IMR-90 (cell line): ENCODE measurements at regions not wholly inside any gene's neighbourhood (a gene's known extent, or its start where the extent isn't known, plus 50 kb on each side); places are given as distances from the start of the nearest gene placed in this dataset.

Source experiments
- ATAC-seq: fragments of 200-7000 bp; cut with Tn5 transposase; 2 replicates; pipeline ENCODE4 v1.9.1; 2020; ENCODE audit warnings: low read depth, mild to moderate bottlenecking, moderate library complexity
- BruUV-seq: library from RNA; stranded (reverse); fragments of 400-500 nt; replicated peaks from 2 replicates; lab custom pipeline; 2021; lab: Mats Ljungman, UMichigan
- CTCF ChIA-PET: fragments of 300-600 bp; formaldehyde crosslinking; extraction: SDS; loops from one replicate; lab custom pipeline; 2021; ENCODE audit warnings: antibody characterized with exemption; lab: Yijun Ruan, JAX
- POLR2A ChIA-PET: fragments of 300-600 bp; sonication (Branson Sonifier 250); formaldehyde crosslinking; loops from one replicate; lab custom pipeline; 2022; ENCODE audit warnings: antibody characterized with exemption; ENCODE audit not compliant: unreplicated experiment; lab: Charles Lee
- DNase-seq: peaks from one replicate; pipeline ENCODE4 v3.0.0; 2013
- H2AFZ ChIP-seq: replicated peaks from 2 replicates; pipeline ENCODE3; 2013; ENCODE audit warnings: low read length, mild to moderate bottlenecking; ENCODE audit not compliant: poor library complexity
- H2AK5ac ChIP-seq: 2 replicates; pipeline ENCODE4 v1.6.1; 2013; ENCODE audit warnings: low read depth, low read length, inconsistent platforms
- H2AK9ac ChIP-seq: replicated peaks from 2 replicates; pipeline ENCODE3; 2013; ENCODE audit warnings: mild to moderate bottlenecking, low read depth, low read length, moderate library complexity; ENCODE audit not compliant: poor library complexity
- H2BK120ac ChIP-seq: 2 replicates; pipeline ENCODE4 v1.6.1; 2013; ENCODE audit warnings: low read depth, low read length, inconsistent platforms
- H2BK15ac ChIP-seq: 3 replicates; pipeline ENCODE4 v1.6.1; 2013; ENCODE audit warnings: low read depth, low read length, inconsistent platforms
- H2BK20ac ChIP-seq: 2 replicates; pipeline ENCODE4 v1.6.1; 2013; ENCODE audit warnings: low read depth, mild to moderate bottlenecking, inconsistent platforms, low read length, moderate library complexity
- H2BK5ac ChIP-seq: 2 replicates; pipeline ENCODE4 v1.6.1; 2013; ENCODE audit warnings: mild to moderate bottlenecking, low read depth, low read length, inconsistent platforms; ENCODE audit not compliant: poor library complexity, severe bottlenecking
- H3K14ac ChIP-seq: replicated peaks from 2 replicates; pipeline ENCODE4 v1.6.1; 2013; ENCODE audit warnings: low read depth, low read length, inconsistent platforms
- H3K18ac ChIP-seq: 2 replicates; pipeline ENCODE4 v1.6.1; 2013; ENCODE audit warnings: low read depth, low read length, control low read depth
- H3K23ac ChIP-seq: 2 replicates; pipeline ENCODE4 v1.6.1; 2013; ENCODE audit warnings: low read depth, low read length, inconsistent platforms
- H3K27ac ChIP-seq: 2 replicates; pipeline ENCODE4 v1.5.1; 2013; ENCODE audit warnings: mild to moderate bottlenecking, control low read depth, low read length; ENCODE audit not compliant: insufficient read depth
- H3K27me3 ChIP-seq: 2 replicates; pipeline ENCODE4 v1.6.1; 2013; ENCODE audit warnings: low read length; ENCODE audit not compliant: control insufficient read depth, insufficient read depth
- H3K36me3 ChIP-seq: 2 replicates; pipeline ENCODE4 v1.6.1; 2013; ENCODE audit warnings: low read length, mixed read lengths; ENCODE audit not compliant: control insufficient read depth, insufficient read depth
- H3K4ac ChIP-seq: 2 replicates; pipeline ENCODE4 v1.6.1; 2013; ENCODE audit warnings: low read depth, low read length, inconsistent platforms
- H3K4me1 ChIP-seq: 2 replicates; pipeline ENCODE4 v1.6.1; 2013; ENCODE audit warnings: low read length, mixed read lengths; ENCODE audit not compliant: control insufficient read depth, insufficient read depth
- H3K4me2 ChIP-seq: 2 replicates; pipeline ENCODE4 v1.6.1; 2013; ENCODE audit warnings: low read depth, mild to moderate bottlenecking, control low read depth, low read length, moderate library complexity
- H3K4me3 ChIP-seq: 2 replicates; pipeline ENCODE4 v1.5.1; 2013; ENCODE audit warnings: low read depth, mild to moderate bottlenecking, control low read depth, low read length, moderate library complexity; ENCODE audit not compliant: insufficient read depth
- H3K56ac ChIP-seq: 2 replicates; pipeline ENCODE4 v1.6.1; 2013; ENCODE audit warnings: low read length, inconsistent platforms; ENCODE audit not compliant: insufficient read depth; ENCODE audit errors: extremely low read depth
- H3K79me1 ChIP-seq, 2 experiments: 2 replicates each; pipeline ENCODE4 v1.6.1; 2013; ENCODE audit warnings: low read length in 2 of 2, inconsistent platforms in 1 of 2, low read depth in 1 of 2
- H3K9ac ChIP-seq: 2 replicates; pipeline ENCODE4 v1.6.1; 2013; ENCODE audit warnings: low read depth, low read length, control low read depth
- H3K9me1 ChIP-seq: 2 replicates; pipeline ENCODE4 v1.6.1; 2013; ENCODE audit warnings: low read length, inconsistent platforms; ENCODE audit not compliant: insufficient read depth
- H3K9me3 ChIP-seq: 2 replicates; pipeline ENCODE4 v1.6.1; 2013; ENCODE audit warnings: low read length; ENCODE audit not compliant: control insufficient read depth, insufficient read depth
- H4K20me1 ChIP-seq: 2 replicates; pipeline ENCODE4 v1.6.1; 2013; ENCODE audit warnings: low read length, inconsistent platforms; ENCODE audit not compliant: insufficient read depth
- H4K5ac ChIP-seq: 2 replicates; pipeline ENCODE4 v1.6.1; 2013; ENCODE audit warnings: mild to moderate bottlenecking, low read depth, low read length, control low read depth
- H4K8ac ChIP-seq, 2 experiments: 2 replicates each; pipeline ENCODE4 v1.6.1; 2013; ENCODE audit warnings: low read depth in 2 of 2, low read length in 2 of 2, control low read depth in 1 of 2, inconsistent platforms in 1 of 2
- H4K91ac ChIP-seq: 2 replicates; pipeline ENCODE4 v1.6.1; 2013; ENCODE audit warnings: low read depth, low read length, inconsistent platforms; ENCODE audit not compliant: insufficient read depth
- CHD1 ChIP-seq: IDR thresholded peaks from 2 replicates; pipeline ENCODE4 v1.6.1; 2012; ENCODE audit warnings: low read depth, low read length, improper control_type of control experiment
- ELK1 ChIP-seq: fragments of 150-350 bp; IDR thresholded peaks from 2 replicates; pipeline ENCODE4 v1.6.1; 2016; ENCODE audit warnings: low read depth, mild to moderate bottlenecking, low read length, moderate library complexity, borderline replicate concordance
- MAFK ChIP-seq: IDR thresholded peaks from 2 replicates; pipeline ENCODE4 v1.6.1; 2012; ENCODE audit warnings: low read depth, low read length, improper control_type of control experiment
- MAZ ChIP-seq: IDR thresholded peaks from 2 replicates; pipeline ENCODE4 v1.6.1; 2012; ENCODE audit warnings: low read depth, mild to moderate bottlenecking, low read length, improper control_type of control experiment, moderate library complexity, borderline replicate concordance
- MXI1 ChIP-seq: IDR thresholded peaks from 2 replicates; pipeline ENCODE4 v1.6.1; 2012; ENCODE audit warnings: low read depth, mild to moderate bottlenecking, low read length, moderate library complexity, borderline replicate concordance
- RAD21 ChIP-seq: IDR thresholded peaks from 2 replicates; pipeline ENCODE4 v1.6.1; 2012; ENCODE audit warnings: low read length, improper control_type of control experiment
- WGBS, 2 experiments: methylation state at CpG; one replicate each; pipeline versions ENCODE4 v1.1.5 to v1.1.7; 2013; ENCODE audit warnings: missing lambda C conversion rate in 2 of 2; ENCODE audit not compliant: insufficient read length in 1 of 2; ENCODE audit errors: extremely low coverage in 2 of 2; 5-methylcytosine and 5-hydroxymethylcytosine counted together
- dilution Hi-C: fragments of 300-500 bp; cut with HindIII; formaldehyde crosslinking; loops from one replicate; pipeline ENCODE4 v1.14.3; 2018; ENCODE audit warnings: low sequenced_read_pairs; ENCODE audit not compliant: unreplicated experiment
- in situ Hi-C: fragments of 300-500 bp; cut with MboI; formaldehyde crosslinking; loops from 3 replicates; pipeline ENCODE4 v1.14.3; 2019; ENCODE audit warnings: low sequenced_read_pairs, inconsistent platforms, mixed read lengths
- intact Hi-C: fragments of 100-400 bp; cut with micrococcal nuclease; formaldehyde crosslinking; loops from 2 replicates; pipeline ENCODE4 v1.10.0; 2022

GRCh38 chr3:197381371-197381770 is 83.0 kb upstream of the DLG1 start:
- ChIA-PET POLR2A (no interaction called here), CTCF (no interaction called here)
- peaks cover 4% of the 10 kb centered on the region for H3K4me1 ChIP-seq
- TF ChIP-seq CHD1 (no peak), RAD21 (no peak), MAFK (no peak), ELK1 (no peak), MXI1 (no peak), MAZ (no peak)
- H3K9me3 ChIP-seq = no peaks in the 10 kb centered on the region
- H3K9ac ChIP-seq = no peak overlapping the region
- no peak overlapping the region for H4K91ac ChIP-seq
- dilution Hi-C loops = no loop called here
- no peak overlapping the region for H3K27ac ChIP-seq
- H4K5ac ChIP-seq = no peak overlapping the region
- no peaks in the 10 kb centered on the region for H4K20me1 ChIP-seq
- peaks cover 12% of the 10 kb centered on the region for H3K27me3 ChIP-seq
- H2BK20ac ChIP-seq = no peak overlapping the region
- H2BK5ac ChIP-seq = no peak overlapping the region
- no peak overlapping the region for H3K18ac ChIP-seq
- H3K4me2 ChIP-seq = no peak overlapping the region
- no peak overlapping the region for H3K4ac ChIP-seq
- no peaks in the 10 kb centered on the region for H3K79me1 ChIP-seq
- no peak overlapping the region for H2AFZ ChIP-seq
- no TSS peak for BruUV-seq
- no peak overlapping the region for H2BK120ac ChIP-seq
- H3K9me1 ChIP-seq = peaks cover 5% of the 10 kb centered on the region; the same call in 1 of the 2 replicates
- no peak overlapping the region for H3K14ac ChIP-seq
- in situ Hi-C loops = no loop called here
- intact Hi-C loops = no loop called here
- no peak for ATAC-seq
- H3K23ac ChIP-seq = no peak overlapping the region; the same call in 1 of the 2 replicates
- H3K56ac ChIP-seq = no peak overlapping the region
- H2AK5ac ChIP-seq = no peak overlapping the region
- no peak overlapping the region for H2BK15ac ChIP-seq
- WGBS, 2 experiments = 50% methylated on average over 1 of the region's 2 CpGs; no CpG with 5 or more reads in 1 of the 2 experiments
- DNase-seq = no peak
- H3K4me3 ChIP-seq = no peak overlapping the region
- H2AK9ac ChIP-seq = no peak overlapping the region
- H4K8ac ChIP-seq = no peak overlapping the region
- no peaks in the 10 kb centered on the region for H3K36me3 ChIP-seq
